Keratinocyte (primary cell): ENCODE measurements at regions not wholly inside any gene's neighbourhood (a gene's known extent, or its start where the extent isn't known, plus 50 kb on each side); places are given as distances from the start of the nearest gene placed in this dataset.

Source experiments
- DNase-seq: peaks from one replicate; pipeline ENCODE4 v3.0.0-alpha.2; 2011; ENCODE audit warnings: low read depth, missing footprints, low spot score
- FAIRE-seq: peaks from 2 replicates; lab custom pipeline; 2011; peaks lifted over from hg19 to GRCh38; lab: Jason Lieb, UNC
- H2AFZ ChIP-seq: 2 replicates; pipeline ENCODE4 v1.6.0; 2012; ENCODE audit warnings: low read length, control low read depth, inconsistent platforms; ENCODE audit not compliant: control insufficient read depth
- H3K27ac ChIP-seq: 2 replicates; pipeline ENCODE4 v1.5.1; 2011; ENCODE audit warnings: low read length; ENCODE audit not compliant: control insufficient read depth, insufficient read depth
- H3K27me3 ChIP-seq: 3 replicates; pipeline ENCODE4 v1.6.0; 2011; ENCODE audit warnings: low read length; ENCODE audit not compliant: control insufficient read depth, insufficient read depth; ENCODE audit errors: extremely low read depth
- H3K36me3 ChIP-seq, 2 experiments: 2 replicates in 1 of 2; 3 replicates in 1 of 2; pipeline ENCODE4 v1.5.1; 2011; ENCODE audit warnings: low read length in 2 of 2, mild to moderate bottlenecking in 1 of 2; ENCODE audit not compliant: control insufficient read depth in 2 of 2, insufficient read depth in 2 of 2; ENCODE audit errors: extremely low read depth in 1 of 2
- H3K4me1 ChIP-seq: 3 replicates; pipeline ENCODE4 v1.5.1; 2011; ENCODE audit warnings: low read length; ENCODE audit not compliant: control insufficient read depth, insufficient read depth; ENCODE audit errors: extremely low read depth
- H3K4me2 ChIP-seq: 3 replicates; pipeline ENCODE4 v1.6.0; 2011; ENCODE audit warnings: low read depth, low read length; ENCODE audit not compliant: control insufficient read depth, insufficient read depth; ENCODE audit errors: extremely low read depth
- H3K4me3 ChIP-seq, 3 experiments: fragments of 200-600 bp in 1 of 3; sonication (generic) in 1 of 3; 2 replicates in 2 of 3; 3 replicates in 1 of 3; pipeline ENCODE4 v1.5.1; 2011 to 2016; ENCODE audit warnings: low read length in 3 of 3, mild to moderate bottlenecking in 3 of 3, control low read depth in 2 of 3, inconsistent platforms in 1 of 3, low read depth in 1 of 3, mixed read lengths in 1 of 3, mixed run types in 1 of 3, moderate library complexity in 1 of 3; ENCODE audit not compliant: control insufficient read depth in 2 of 3, insufficient read depth in 2 of 3; ENCODE audit errors: extremely low read depth in 1 of 3
- H3K79me2 ChIP-seq: 2 replicates; pipeline ENCODE4 v1.6.0; 2012; ENCODE audit warnings: low read length; ENCODE audit not compliant: control insufficient read depth, insufficient read depth
- H3K9ac ChIP-seq: 3 replicates; pipeline ENCODE4 v1.6.0; 2011; ENCODE audit warnings: low read length; ENCODE audit not compliant: control insufficient read depth, insufficient read depth; ENCODE audit errors: extremely low read depth
- H3K9me1 ChIP-seq: 3 replicates; pipeline ENCODE4 v1.6.0; 2011; ENCODE audit warnings: low read length; ENCODE audit not compliant: control insufficient read depth, insufficient read depth; ENCODE audit errors: extremely low read depth
- H3K9me3 ChIP-seq: 2 replicates; pipeline ENCODE4 v1.5.1; 2012; ENCODE audit warnings: low read depth, low read length; ENCODE audit not compliant: control insufficient read depth
- H4K20me1 ChIP-seq: 3 replicates; pipeline ENCODE4 v1.6.0; 2011; ENCODE audit warnings: low read length; ENCODE audit not compliant: control insufficient read depth, insufficient read depth; ENCODE audit errors: extremely low read depth
- CTCF ChIP-seq, 3 experiments: IDR thresholded peaks in 1 of 3; conservative IDR thresholded peaks in 1 of 3; optimal IDR thresholded peaks in 1 of 3; 2 replicates in 2 of 3; 3 replicates in 1 of 3; pipeline versions ENCODE3 to v1.5.1; 2011; ENCODE audit warnings: low read length in 3 of 3, mild to moderate bottlenecking in 3 of 3, moderate library complexity in 2 of 3, control low read depth in 1 of 3, inconsistent platforms in 1 of 3; ENCODE audit not compliant: insufficient read depth in 2 of 3; ENCODE audit errors: extremely low read depth in 1 of 3
- EZH2 ChIP-seq: IDR thresholded peaks from one replicate; pipeline ENCODE4 v1.6.1; 2012; ENCODE audit warnings: inconsistent platforms, mild to moderate bottlenecking, low read length, moderate library complexity
- dilution Hi-C: fragments of 300-500 bp; cut with MboI; formaldehyde crosslinking; loops from one replicate; pipeline ENCODE4 v1.7.0; 2020; ENCODE audit warnings: low sequenced_read_pairs; ENCODE audit not compliant: extremely low pct_ligation_motif_present

DNA sequence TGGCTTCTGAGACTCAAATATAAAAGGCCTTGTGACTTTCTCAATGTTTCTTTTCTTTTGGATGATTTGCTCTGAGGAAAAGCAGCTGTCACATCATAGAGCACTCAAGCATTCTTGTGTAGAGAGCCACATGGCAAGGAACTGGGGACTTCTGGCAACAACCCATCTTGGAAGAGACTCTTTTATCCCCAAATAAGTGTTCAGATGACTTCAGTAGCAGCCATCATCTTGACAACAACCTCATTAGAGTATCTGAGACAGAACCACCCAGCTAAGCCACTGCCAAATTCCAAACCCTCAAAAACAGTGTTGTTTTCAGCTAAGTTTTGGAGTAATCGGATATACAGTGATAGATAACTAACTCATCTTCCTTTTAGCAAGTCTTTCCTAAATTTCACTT lies 1431.7 kb upstream of the IGFBP7 start:
- no peak for DNase-seq
- dilution Hi-C loops: no loop called here
- Histone ChIP-seq H3K79me2 (no peaks in the 10 kb centered on the region), H3K9ac (no peak overlapping the region), H3K4me3 (no peak overlapping the region), H3K36me3 (no peaks in the 10 kb centered on the region), H3K27ac (no peak overlapping the region), H2AFZ (no peak overlapping the region), H4K20me1 (no peaks in the 10 kb centered on the region), H3K9me3 (no peaks in the 10 kb centered on the region), H3K27me3 (no peaks in the 10 kb centered on the region), H3K4me2 (no peak overlapping the region), H3K9me1 (no peaks in the 10 kb centered on the region), H3K4me1 (no peaks in the 10 kb centered on the region)
- FAIRE-seq: no peak
- TF ChIP-seq EZH2 (no peak), CTCF (optimal IDR thresholded peaks at IDR 0.05 in 1 of 3, IDR thresholded peaks at IDR 0.05 in 1 of 3, conservative IDR thresholded peaks at IDR 0.05 in 1 of 3; ENCODE audit: extremely low read depth in 1 of 3, insufficient read depth in 2 of 3, low read length in 3 of 3) (no peak)

DNA sequence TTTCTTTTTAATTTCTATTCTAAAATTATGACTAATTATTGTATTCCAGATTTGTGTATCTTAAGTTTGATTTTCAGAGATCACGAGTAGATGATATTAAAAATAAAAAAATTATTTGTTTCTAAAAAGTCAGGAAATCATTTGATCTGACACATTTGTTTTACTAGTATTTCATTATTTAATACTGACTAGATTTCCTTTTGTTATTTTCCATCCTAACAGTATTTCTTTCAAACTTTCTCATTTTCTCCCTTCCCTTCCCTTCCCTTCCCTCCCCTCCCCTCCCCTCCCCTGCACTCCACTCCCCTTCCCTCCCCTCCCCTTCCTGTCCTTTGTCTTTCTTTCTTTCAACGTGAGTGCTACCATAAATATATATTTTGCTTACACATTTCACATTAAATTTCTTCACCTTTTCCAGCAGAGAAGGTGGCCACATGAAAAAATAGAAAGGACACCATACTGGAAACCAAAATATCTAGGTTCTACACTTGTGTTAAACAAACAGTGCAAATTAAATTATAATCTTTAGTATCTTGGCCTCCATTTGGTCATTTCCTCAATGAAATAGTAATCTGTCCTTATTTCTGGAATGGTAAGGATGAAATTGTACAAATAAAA lies 1412.7 kb upstream of the IGFBP7 start:
- Histone ChIP-seq H3K9ac (no peak overlapping the region), H3K27ac (no peak overlapping the region), H3K4me2 (no peak overlapping the region), H3K36me3 (no peaks in the 10 kb centered on the region), H3K79me2 (no peaks in the 10 kb centered on the region), H2AFZ (no peak overlapping the region), H3K4me1 (no peaks in the 10 kb centered on the region), H3K9me1 (no peaks in the 10 kb centered on the region), H3K9me3 (no peaks in the 10 kb centered on the region), H4K20me1 (no peaks in the 10 kb centered on the region), H3K27me3 (no peaks in the 10 kb centered on the region), H3K4me3 (no peak overlapping the region)
- FAIRE-seq: no peak
- DNase-seq: no peak
- no peak for TF ChIP-seq CTCF (optimal IDR thresholded peaks at IDR 0.05 in 1 of 3, IDR thresholded peaks at IDR 0.05 in 1 of 3, conservative IDR thresholded peaks at IDR 0.05 in 1 of 3; ENCODE audit: extremely low read depth in 1 of 3, insufficient read depth in 2 of 3, low read length in 3 of 3)
- no peak for TF ChIP-seq EZH2
- dilution Hi-C loops: no loop called here
